Neural progenitor cell (in vitro differentiated cells): ENCODE measurements at regions not wholly inside any gene's neighbourhood (a gene's known extent, or its start where the extent isn't known, plus 50 kb on each side); places are given as distances from the start of the nearest gene placed in this dataset.

Source experiments
- EZH2 ChIP-seq: fragments of 200-600 bp; sonication (generic); IDR thresholded peaks from 2 replicates; pipeline ENCODE4 v1.6.1; 2017; ENCODE audit warnings: antibody characterized with exemption, mild to moderate bottlenecking, moderate library complexity
- EZH2phosphoT487 ChIP-seq: fragments of 200-600 bp; sonication (generic); IDR thresholded peaks from 2 replicates; pipeline ENCODE4 v1.6.1; 2017; ENCODE audit warnings: antibody characterized with exemption
- TF ChIP-seq, protein P1 (sequence below): fragments of 200-600 bp; sonication (generic); IDR thresholded peaks from 2 replicates; pipeline ENCODE4 v1.5.1; 2017; ENCODE audit warnings: antibody characterized with exemption, mild to moderate bottlenecking

DNA sequence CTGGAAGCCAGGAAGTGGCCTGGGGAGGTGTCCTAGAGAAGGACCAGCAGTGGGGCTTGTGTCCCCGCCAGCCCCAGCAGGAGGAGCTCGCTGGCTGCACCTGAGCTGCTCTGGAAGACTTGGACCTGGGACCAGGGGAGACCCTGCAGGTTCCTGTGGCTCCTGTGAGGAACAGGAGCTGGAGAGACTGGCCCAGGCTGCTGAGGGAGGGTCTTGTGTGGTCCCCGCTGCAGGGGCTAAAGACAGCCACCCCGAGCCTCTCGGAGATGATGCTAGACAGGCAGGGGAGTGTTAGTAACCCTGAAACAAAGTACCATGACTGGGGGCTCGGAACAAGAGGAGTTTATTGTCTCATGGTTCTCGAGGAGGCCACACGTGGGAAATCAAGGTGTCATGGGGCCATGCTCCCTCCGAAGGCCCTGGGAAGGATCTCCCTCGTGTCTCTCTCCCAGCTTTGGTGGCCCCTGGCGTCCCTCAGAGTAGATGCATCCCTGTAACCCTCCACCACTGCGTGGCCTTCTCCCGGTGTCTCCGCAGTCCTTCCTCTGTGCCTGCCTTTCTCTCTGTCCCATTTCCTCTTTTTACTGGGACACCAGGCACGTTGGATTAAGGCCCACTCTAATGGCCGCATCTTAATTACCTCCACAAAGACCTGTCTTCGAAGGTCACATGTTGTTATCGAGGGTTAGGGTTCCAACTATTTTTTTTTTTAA is 348.4 kb downstream of the GLRX3 start:
- TF ChIP-seq, protein P1, sequence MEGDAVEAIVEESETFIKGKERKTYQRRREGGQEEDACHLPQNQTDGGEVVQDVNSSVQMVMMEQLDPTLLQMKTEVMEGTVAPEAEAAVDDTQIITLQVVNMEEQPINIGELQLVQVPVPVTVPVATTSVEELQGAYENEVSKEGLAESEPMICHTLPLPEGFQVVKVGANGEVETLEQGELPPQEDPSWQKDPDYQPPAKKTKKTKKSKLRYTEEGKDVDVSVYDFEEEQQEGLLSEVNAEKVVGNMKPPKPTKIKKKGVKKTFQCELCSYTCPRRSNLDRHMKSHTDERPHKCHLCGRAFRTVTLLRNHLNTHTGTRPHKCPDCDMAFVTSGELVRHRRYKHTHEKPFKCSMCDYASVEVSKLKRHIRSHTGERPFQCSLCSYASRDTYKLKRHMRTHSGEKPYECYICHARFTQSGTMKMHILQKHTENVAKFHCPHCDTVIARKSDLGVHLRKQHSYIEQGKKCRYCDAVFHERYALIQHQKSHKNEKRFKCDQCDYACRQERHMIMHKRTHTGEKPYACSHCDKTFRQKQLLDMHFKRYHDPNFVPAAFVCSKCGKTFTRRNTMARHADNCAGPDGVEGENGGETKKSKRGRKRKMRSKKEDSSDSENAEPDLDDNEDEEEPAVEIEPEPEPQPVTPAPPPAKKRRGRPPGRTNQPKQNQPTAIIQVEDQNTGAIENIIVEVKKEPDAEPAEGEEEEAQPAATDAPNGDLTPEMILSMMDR, result no peak
- TF ChIP-seq EZH2 (no peak), EZH2phosphoT487 (no peak)
